ENCODE measurements at regions not wholly inside any gene's neighbourhood (a gene's known extent, or its start where the extent isn't known, plus 50 kb on each side); places are given as distances from the start of the nearest gene placed in this dataset.

DNA sequence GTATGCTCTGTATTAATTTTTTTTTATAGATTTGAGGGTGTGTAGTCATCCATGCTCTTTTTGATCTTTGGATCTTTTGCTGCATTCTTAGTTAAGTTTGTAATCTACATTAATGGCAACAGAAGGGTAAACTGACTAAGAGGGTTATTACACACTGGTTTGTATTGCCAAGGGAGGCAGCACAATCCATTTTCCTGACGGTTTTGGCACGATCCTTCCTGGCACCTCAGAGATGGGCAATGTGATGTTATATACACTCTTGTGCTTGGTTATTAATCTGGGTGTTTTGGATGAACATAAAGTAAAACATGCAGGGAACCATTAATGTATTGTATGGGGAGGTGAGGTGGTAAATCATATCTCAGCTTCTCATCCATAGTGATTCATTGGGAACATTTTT lies 98.8 kb upstream of the SLC38A2 start:
- TF ChIP-seq, protein P1, sequence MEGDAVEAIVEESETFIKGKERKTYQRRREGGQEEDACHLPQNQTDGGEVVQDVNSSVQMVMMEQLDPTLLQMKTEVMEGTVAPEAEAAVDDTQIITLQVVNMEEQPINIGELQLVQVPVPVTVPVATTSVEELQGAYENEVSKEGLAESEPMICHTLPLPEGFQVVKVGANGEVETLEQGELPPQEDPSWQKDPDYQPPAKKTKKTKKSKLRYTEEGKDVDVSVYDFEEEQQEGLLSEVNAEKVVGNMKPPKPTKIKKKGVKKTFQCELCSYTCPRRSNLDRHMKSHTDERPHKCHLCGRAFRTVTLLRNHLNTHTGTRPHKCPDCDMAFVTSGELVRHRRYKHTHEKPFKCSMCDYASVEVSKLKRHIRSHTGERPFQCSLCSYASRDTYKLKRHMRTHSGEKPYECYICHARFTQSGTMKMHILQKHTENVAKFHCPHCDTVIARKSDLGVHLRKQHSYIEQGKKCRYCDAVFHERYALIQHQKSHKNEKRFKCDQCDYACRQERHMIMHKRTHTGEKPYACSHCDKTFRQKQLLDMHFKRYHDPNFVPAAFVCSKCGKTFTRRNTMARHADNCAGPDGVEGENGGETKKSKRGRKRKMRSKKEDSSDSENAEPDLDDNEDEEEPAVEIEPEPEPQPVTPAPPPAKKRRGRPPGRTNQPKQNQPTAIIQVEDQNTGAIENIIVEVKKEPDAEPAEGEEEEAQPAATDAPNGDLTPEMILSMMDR (IDR thresholded peaks at IDR 0.05; ENCODE audit: low read length) = no peak
- no peak for TF ChIP-seq EZH2 (IDR thresholded peaks at IDR 0.05; ENCODE audit: borderline replicate concordance, low read length)
